Activated CD4-positive, alpha-beta T cell treated with anti-CD3 and anti-CD28 coated beads, Interleukin-2, Interleukin-4, amounts not matched to agents 100 ng/mL and 50 ng/mL, durations not matched to agents 16 hours and 8 hours (primary cell): ENCODE measurements at regions not wholly inside any gene's neighbourhood (a gene's known extent, or its start where the extent isn't known, plus 50 kb on each side); places are given as distances from the start of the nearest gene placed in this dataset.
"Not testable (repeated sequence)": the region's sequence is repeated elsewhere in the genome, so short reads cannot be mapped to it uniquely, and the experiment has no call there.

Experiments used
- DNase-seq: peaks from one replicate; pipeline ENCODE4 v3.0.0-alpha.2; 2020; ENCODE audit warnings: low spot score

DNA sequence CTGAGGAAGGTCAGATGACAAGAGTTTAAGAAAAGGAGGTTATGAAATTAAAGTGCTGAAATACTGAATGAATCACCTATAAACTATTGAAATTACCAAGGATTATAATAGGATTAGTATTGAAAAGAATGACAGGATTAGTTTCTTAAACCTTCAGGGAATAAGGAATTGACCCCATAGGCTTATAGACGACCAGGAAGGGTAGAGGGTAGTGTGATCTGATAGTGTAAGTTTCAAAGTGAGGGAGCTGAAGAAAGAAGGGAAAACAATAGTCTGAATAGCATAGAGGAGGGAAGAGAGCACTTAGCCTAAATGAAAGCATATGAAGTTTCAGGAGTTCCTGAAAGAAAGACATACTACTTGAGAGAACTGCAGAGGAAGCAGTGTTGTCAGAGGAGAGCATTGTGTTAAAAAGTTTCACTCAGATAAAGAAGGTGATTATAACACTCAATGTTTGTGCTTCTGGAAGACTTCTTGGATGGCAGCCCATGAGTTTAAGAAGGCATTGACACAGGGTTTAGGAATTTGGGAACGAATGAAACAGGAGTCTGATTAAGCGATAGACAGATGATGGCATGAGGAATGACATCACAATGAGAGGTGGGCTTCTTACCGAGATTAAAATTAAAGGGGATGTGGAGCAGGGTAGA, 557.9 kb upstream of the GRAMD2B start:
- DNase-seq, result no peak

- DNase-seq, result no peak
Observed at GRCh38 chr5:125868036-125868435, 555.2 kb upstream of the GRAMD2B start.

GRCh38 chr5:125870256-125870655, 553.0 kb upstream of the GRAMD2B start:
- no peak for DNase-seq

DNA sequence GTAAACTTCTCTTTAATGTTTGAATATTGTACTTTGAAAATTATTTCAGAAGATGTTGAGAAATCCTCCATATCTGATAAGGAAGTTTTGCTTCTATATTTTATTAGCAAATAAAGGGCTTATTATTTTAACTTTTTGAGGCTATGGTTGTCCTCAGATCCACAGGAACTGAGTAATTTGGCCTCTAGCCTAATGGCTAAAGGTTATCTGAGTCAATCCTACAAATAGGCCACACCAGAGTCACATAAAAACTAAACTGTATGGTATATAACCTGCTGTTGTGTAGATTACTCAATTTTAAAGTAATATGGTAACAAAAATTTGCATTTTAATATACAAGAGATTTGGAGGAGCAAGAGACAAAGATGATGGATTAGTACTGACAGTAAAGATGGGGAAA, 549.2 kb upstream of the GRAMD2B start:
- DNase-seq, result no peak

DNA sequence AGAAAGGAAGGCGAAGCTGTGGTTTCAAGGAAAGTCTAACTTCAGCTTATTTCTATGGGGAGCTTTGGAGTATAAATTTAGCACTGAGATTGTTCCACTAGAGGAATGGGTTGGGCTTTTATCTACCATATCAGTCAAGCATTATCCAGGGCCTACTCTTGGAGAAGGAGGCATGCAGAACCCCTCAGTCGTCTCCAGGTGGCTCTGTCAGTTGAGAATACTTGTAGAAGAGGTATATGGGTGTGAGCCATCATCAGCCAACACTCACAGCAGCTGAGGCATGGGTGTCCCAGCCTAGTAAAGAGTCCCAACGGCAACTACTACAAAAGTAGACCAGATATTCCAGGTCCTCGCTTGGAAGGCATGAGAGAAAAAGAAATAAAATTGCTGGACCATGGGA, 548.5 kb upstream of the GRAMD2B start:
- no peak for DNase-seq

GRCh38 chr5:125877248-125877647, 546.0 kb upstream of the GRAMD2B start:
- DNase-seq, result no peak

GRCh38 chr5:125882061-125882460, 541.1 kb upstream of the GRAMD2B start:
- DNase-seq, result no peak

DNA sequence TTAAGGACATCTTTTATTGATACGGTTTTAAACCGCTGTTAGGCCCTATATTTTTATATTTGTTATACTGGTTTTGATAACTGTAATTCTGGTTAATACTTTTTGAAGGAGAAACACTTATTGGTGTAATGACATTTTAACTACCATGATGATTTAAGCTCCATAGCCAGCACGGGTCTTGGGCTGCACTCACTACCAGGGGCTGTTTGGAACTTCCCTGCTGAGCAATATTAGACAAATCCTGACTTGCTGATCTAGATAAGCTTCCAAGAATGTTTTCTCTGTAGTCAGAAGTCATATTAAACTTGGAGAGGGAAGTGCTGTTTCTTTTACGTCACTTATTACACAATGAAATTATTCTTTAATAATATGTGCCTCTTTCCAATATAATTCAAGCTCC, 540.0 kb upstream of the GRAMD2B start:
- no peak for DNase-seq

GRCh38 chr5:125888358-125888757, 534.9 kb upstream of the GRAMD2B start:
- no peak for DNase-seq

- DNase-seq, result no peak
Observed at GRCh38 chr5:125890511-125890931, 532.7 kb upstream of the GRAMD2B start.

DNA sequence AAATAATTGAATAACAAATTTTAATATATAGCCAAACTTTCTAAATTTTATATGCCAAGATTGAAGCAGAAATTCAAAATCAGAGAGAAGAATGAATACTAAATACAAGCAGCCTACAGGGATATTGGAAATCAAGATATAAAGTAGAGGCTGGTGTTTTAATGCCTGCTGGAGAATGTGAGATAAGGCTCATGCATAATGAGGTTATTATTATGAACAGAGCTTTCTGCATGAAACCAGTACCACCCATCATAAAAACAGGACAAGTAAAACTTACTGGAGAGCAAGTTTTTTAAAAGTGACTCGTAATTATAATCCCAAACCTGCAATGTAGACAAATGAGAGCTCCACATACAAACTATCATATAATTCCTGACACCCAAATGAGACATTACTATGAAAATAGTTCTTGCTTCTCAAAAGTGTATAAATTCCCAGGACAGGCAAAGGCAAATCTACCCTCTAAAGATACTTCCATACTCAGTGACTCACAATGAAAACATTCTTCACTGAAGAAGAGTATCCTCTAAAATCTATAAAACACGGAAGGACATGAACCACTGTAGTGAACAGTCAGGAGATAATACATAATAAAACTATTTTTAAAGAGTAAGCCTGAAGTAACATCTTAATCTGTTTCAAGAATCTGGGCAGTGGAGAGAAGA, 532.0 kb upstream of the GRAMD2B start:
- DNase-seq, result no peak

DNA sequence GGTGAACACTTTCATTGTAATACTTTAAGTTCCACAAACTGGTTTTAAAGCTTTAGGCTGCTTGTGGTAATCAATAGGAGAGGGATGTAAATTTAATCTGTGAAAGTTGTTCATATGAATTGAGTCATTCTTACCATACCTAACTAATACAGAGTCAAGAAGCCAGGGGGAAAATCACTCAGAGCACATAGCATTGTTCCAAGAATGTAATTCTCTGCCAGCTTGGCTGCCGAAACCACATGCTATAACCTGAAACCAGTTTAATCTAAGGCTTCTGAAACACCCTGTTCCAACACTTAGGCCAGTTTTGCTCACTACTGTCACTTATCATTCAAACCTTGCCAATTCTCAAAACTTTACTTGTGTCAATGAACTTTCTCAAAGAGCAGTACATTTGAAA, 528.8 kb upstream of the GRAMD2B start:
- no peak for DNase-seq

GRCh38 chr5:125896368-125896767, 526.8 kb upstream of the GRAMD2B start:
- no peak for DNase-seq

DNA sequence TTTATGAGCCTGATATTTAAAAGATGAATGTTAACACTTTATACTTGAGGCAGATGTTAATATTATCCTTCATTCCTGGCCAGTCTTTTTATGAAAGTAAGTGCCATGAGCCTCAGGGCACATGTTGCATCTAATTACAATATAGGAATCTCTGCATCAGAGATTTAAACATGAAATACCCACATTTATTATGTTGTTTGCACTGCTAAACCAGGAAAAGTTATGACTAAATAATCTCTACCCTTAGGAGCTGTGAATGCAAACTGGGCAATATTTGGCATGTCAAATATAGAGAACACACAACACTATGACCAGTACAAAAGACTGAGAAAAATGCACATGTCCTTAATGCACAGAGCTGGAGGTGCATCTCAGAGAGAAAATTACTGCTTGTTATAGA, 526.1 kb upstream of the GRAMD2B start:
- DNase-seq, result no peak

- DNase-seq, result no peak
Observed at GRCh38 chr5:125898851-125899405, 524.3 kb upstream of the GRAMD2B start.

GRCh38 chr5:125912028-125912427, 511.2 kb upstream of the GRAMD2B start:
- DNase-seq, result no peak

DNA sequence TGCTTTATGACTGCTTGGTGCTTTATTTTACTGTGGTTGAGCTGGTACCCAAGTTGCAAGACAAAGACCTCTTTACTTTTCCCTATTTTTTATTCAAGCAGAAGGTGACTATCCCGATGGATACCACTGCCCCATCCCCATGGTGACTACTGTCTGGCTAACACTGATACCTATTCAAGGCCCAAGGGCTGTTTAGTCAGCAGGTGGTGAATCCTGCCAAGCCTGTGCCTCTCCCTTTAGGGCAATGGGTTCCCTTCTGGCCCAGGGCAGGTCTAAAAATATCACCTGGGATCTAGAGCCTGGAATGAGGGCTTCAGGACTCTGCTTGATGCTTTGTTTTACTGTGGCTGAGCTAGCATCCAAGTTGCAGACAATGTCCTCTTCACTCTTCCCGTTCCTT, 510.0 kb upstream of the GRAMD2B start:
- DNase-seq, result no peak

DNA sequence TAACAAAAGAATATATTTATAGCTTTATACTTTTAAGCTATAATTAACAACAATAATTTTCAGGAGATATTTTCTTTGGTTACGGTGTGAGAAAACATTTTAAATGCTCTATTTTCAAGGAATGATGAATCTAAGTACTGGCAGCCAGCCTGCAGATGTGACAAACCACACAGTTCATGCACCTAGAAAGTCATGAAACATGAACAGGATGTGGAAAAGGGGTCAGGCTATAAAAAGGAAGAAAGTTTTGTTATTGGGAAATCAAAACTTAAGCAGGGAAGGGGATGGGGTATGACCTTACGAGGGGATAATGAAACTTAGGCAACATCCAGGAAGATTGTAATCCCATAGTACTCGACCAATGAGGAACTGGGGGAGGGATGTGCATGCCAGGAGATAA, 508.7 kb upstream of the GRAMD2B start:
- no peak for DNase-seq

DNA sequence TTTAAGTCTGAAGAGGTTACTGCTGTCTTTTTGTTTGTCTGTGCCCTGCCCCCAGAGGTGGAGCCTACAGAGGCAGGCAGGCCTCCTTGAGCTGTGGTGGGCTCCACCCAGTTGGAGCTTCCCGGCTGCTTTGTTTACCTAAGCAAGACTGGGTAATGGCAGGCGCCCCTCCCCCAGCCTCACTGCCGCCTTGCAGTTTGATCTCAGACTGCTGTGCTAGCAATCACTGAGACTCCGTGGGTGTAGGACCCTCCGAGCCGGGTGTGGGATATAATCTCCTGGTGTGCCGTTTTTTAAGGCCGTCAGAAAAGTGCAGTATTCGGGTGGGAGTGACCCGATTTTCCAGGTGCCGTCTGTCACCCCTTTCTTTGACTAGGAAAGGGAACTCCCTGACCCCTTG, 499.3 kb upstream of the GRAMD2B start:
- DNase-seq, result not testable (repeated sequence)

DNA sequence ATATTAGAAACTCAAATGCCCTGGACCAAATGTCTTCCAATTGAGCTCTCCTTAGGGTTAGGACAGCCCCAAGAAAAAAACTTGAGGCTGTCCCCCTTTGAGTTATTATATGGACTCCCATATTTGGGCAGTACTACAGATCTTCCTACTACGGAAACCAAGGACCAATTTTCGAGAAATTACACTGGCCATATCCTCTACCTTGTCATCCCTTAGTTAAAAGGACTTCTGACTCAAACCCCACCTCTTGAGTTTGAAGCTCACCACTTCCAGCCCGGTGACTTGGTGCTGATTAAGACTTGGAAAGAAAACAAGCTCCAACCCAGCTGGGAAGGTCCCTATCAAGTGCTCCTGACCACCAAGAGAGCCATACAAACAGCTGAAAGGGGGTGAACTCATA, 497.0 kb upstream of the GRAMD2B start:
- DNase-seq, result no peak

DNA sequence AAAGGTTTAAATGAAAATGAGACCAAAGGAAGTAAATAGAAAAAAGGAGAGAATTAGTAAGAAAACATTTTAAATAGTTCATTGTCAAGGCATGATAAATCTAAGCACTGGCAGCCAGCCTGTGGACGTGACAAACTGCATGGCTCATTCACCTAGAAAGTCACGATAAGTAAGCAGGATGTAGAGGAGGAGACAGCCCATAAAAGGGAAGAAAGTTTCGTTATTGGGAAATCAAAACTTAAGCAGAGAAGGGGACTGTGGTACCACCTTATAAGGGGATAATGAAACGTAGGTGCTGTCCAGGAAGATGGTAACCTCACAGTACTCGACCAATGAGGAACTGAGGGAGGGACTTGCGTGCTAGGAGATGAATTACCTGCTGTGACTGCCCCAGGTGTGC, 494.5 kb upstream of the GRAMD2B start:
- no peak for DNase-seq

DNA sequence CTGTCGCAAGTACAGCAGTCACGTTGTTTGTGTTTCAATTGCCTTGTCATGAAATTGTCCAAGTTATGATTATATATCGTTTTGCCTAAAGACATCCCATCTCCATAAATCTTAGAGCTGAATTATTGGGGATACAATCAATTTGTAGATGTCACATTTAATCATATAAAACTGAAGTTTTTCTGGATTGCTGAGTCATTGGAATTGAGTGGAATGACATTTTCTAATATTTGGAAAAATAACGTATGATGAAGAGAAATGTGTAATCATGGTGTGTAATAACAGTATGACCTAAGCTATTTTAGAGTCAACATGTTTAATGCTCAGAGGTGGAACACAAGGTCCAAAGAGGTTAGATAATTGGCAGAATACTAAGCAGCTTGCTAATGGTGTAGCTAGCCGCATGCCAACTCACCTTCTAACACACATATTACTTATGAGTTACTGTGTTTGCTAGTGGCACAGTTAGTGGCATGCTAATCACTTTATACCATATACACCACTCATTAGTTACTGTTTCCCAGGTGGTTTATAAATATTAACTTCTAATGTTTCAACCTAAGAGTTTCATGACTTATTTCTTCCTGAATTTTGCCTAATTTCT, 473.1 kb upstream of the GRAMD2B start:
- no peak for DNase-seq

- DNase-seq, result peak; percentile 39
Observed at GRCh38 chr5:125961150-125961549, 462.1 kb upstream of the GRAMD2B start.
